ENCODE measurements at regions not wholly inside any gene's neighbourhood (a gene's known extent, or its start where the extent isn't known, plus 50 kb on each side); places are given as distances from the start of the nearest gene placed in this dataset.
A peak's percentile ranks its signal among the peaks of the same experiment; 100 is the strongest.

DNA sequence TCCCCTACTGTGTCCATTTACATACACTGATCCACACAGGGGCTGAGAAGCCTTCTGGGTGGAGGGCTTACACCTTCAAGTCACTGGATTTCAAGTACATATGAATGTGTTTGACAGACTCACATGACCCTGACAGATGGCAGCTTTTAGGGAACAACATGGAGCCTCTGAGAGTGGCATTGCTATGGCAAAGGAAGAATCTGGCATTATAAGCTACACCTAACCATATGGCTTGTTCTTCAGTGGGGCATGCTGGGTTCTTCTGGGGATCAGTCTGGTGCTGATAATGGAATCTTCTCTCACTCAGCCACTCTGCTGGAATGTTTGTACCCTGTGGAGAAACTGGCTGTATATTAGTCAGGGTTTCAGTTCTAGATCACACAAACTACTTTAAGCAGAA, 68.5 kb upstream of the PDE4B start:
- no peaks in the 10 kb centered on the region for H3K27me3 ChIP-seq (ENCODE audit: insufficient read depth, poor library complexity, severe bottlenecking)
- TF ChIP-seq, protein P1, sequence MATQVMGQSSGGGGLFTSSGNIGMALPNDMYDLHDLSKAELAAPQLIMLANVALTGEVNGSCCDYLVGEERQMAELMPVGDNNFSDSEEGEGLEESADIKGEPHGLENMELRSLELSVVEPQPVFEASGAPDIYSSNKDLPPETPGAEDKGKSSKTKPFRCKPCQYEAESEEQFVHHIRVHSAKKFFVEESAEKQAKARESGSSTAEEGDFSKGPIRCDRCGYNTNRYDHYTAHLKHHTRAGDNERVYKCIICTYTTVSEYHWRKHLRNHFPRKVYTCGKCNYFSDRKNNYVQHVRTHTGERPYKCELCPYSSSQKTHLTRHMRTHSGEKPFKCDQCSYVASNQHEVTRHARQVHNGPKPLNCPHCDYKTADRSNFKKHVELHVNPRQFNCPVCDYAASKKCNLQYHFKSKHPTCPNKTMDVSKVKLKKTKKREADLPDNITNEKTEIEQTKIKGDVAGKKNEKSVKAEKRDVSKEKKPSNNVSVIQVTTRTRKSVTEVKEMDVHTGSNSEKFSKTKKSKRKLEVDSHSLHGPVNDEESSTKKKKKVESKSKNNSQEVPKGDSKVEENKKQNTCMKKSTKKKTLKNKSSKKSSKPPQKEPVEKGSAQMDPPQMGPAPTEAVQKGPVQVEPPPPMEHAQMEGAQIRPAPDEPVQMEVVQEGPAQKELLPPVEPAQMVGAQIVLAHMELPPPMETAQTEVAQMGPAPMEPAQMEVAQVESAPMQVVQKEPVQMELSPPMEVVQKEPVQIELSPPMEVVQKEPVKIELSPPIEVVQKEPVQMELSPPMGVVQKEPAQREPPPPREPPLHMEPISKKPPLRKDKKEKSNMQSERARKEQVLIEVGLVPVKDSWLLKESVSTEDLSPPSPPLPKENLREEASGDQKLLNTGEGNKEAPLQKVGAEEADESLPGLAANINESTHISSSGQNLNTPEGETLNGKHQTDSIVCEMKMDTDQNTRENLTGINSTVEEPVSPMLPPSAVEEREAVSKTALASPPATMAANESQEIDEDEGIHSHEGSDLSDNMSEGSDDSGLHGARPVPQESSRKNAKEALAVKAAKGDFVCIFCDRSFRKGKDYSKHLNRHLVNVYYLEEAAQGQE (IDR thresholded peaks at IDR 0.05; ENCODE audit: insufficient replicate concordance, low read depth): no peak
- TF ChIP-seq, protein P2, sequence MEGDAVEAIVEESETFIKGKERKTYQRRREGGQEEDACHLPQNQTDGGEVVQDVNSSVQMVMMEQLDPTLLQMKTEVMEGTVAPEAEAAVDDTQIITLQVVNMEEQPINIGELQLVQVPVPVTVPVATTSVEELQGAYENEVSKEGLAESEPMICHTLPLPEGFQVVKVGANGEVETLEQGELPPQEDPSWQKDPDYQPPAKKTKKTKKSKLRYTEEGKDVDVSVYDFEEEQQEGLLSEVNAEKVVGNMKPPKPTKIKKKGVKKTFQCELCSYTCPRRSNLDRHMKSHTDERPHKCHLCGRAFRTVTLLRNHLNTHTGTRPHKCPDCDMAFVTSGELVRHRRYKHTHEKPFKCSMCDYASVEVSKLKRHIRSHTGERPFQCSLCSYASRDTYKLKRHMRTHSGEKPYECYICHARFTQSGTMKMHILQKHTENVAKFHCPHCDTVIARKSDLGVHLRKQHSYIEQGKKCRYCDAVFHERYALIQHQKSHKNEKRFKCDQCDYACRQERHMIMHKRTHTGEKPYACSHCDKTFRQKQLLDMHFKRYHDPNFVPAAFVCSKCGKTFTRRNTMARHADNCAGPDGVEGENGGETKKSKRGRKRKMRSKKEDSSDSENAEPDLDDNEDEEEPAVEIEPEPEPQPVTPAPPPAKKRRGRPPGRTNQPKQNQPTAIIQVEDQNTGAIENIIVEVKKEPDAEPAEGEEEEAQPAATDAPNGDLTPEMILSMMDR (IDR thresholded peaks at IDR 0.05; ENCODE audit: insufficient read depth, low read length): no peak
- TF ChIP-seq POLR2AphosphoS5 (IDR thresholded peaks at IDR 0.05; ENCODE audit: low read depth): no peak
- TF ChIP-seq SPI1 (IDR thresholded peaks at IDR 0.05; ENCODE audit: borderline replicate concordance, low read depth): no peak
- TF ChIP-seq GABPA (IDR thresholded peaks at IDR 0.05; ENCODE audit: low read depth): no peak
- no peak overlapping the region for H3K27ac ChIP-seq (replicated peaks)
- H3K4me3 ChIP-seq (replicated peaks; ENCODE audit: insufficient read depth, low read length): no peak overlapping the region
- DNase-seq (ENCODE audit: low read depth in 1 of 2, low spot score in 1 of 2): no peak

DNA sequence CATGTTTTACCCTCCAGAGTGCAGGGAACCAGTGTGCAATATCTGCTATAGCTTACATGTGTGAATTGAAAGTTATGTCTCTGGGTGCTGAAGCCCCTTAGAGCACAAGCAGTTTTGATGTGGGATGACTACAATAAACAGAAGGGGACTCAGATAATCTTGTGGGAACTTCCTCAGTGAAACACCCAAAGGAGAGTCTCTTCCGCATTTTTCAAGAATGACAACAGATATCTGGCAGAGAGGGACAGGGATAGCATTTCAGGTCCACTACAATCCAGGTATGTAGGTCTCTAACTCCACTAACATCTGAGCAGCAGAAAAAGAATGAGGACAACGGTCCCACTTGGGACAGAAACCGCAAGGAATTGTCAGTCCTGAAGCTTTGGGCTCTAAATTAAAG, 67.6 kb upstream of the PDE4B start:
- no peak for DNase-seq (ENCODE audit: low read depth in 1 of 2, low spot score in 1 of 2)
- Histone ChIP-seq H3K27me3 (ENCODE audit: insufficient read depth, poor library complexity, severe bottlenecking) (peaks cover 2% of the 10 kb centered on the region), H3K4me3 (replicated peaks; ENCODE audit: insufficient read depth, low read length) (no peak overlapping the region), H3K27ac (replicated peaks) (no peak overlapping the region)
- TF ChIP-seq GABPA (IDR thresholded peaks at IDR 0.05; ENCODE audit: low read depth) (no peak), SPI1 (IDR thresholded peaks at IDR 0.05; ENCODE audit: borderline replicate concordance, low read depth) (peak; percentile 79)

DNA sequence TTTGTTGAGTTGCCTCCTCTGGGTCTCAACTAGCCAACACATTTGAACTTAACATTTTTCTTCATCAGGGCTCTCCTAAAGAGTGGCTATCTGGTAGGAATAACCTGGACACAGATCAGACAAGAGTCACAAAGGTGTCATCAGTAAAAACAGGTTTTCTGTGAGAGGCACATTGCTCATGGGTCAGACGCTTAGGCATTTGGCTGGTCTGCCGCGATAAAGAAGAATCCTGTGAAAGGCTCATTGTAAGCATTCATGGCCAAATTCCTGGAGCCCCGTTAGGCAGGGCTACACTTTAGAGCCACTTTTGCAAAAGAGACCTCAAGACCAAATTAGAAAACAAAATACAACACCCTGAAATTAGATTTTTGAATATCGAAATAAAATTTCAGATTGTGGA, 64.2 kb upstream of the PDE4B start:
- Histone ChIP-seq H3K27ac (replicated peaks) (no peak overlapping the region), H3K27me3 (ENCODE audit: insufficient read depth, poor library complexity, severe bottlenecking) (peaks cover 2% of the 10 kb centered on the region), H3K4me3 (replicated peaks; ENCODE audit: insufficient read depth, low read length) (no peak overlapping the region)
- no peak for TF ChIP-seq POLR2AphosphoS5 (IDR thresholded peaks at IDR 0.05; ENCODE audit: low read depth)
- DNase-seq (ENCODE audit: low read depth in 1 of 2, low spot score in 1 of 2): no peak

DNA sequence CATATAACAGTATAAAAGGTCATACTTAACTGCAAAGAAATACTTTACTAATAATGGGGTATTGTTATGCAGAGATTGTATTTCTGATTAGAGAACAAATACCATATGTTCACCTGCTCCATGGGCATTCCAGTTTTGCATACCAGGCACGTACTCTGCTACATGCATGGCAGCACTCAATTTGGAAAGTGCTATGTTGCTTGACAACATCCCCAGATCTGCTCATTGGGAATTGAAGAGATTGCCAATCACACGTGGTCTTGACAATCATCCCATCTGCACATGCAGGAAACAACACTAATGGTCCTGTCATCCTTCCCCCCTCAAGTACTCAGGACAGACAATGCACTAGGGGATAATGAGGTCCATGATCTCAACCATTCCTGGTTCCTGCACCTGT, 63.4 kb upstream of the PDE4B start:
- no peak for DNase-seq (ENCODE audit: low read depth in 1 of 2, low spot score in 1 of 2)
- no peak overlapping the region for H3K4me3 ChIP-seq (replicated peaks; ENCODE audit: insufficient read depth, low read length)
- TF ChIP-seq SPI1 (IDR thresholded peaks at IDR 0.05; ENCODE audit: borderline replicate concordance, low read depth) (no peak), GABPA (IDR thresholded peaks at IDR 0.05; ENCODE audit: low read depth) (no peak), POLR2AphosphoS5 (IDR thresholded peaks at IDR 0.05; ENCODE audit: low read depth) (no peak)
- TF ChIP-seq, protein P1 (IDR thresholded peaks at IDR 0.05; ENCODE audit: insufficient replicate concordance, low read depth): no peak
- TF ChIP-seq, protein P2 (IDR thresholded peaks at IDR 0.05; ENCODE audit: insufficient read depth, low read length): no peak
- peaks cover 2% of the 10 kb centered on the region for H3K27me3 ChIP-seq (ENCODE audit: insufficient read depth, poor library complexity, severe bottlenecking)
- H3K27ac ChIP-seq (replicated peaks): no peak overlapping the region

DNA sequence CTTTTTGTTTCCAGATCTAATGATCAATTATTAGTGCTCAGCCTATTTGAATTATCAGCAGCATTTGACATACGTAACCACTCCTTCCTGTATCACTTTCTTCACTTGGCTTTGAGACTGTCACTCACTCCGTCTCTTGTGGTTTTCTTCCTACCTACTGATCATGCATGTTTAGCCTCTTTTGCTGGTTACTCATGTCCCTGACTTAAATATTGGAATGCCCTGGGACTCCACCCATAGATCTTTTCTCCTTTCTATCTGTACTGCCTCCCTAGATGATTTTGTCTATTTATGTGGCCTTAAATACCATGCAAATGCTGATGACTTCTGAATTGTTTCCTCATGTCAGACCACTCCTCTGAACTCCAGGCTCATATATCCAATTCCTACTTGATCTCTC, 57.7 kb upstream of the PDE4B start:
- Histone ChIP-seq H3K27me3 (ENCODE audit: insufficient read depth, poor library complexity, severe bottlenecking) (peaks cover 3% of the 10 kb centered on the region), H3K4me3 (replicated peaks; ENCODE audit: insufficient read depth, low read length) (no peak overlapping the region), H3K27ac (replicated peaks) (no peak overlapping the region)
- no peak for DNase-seq (ENCODE audit: low read depth in 1 of 2, low spot score in 1 of 2)
- TF ChIP-seq, protein P2 (IDR thresholded peaks at IDR 0.05; ENCODE audit: insufficient read depth, low read length): no peak
- TF ChIP-seq GABPA (IDR thresholded peaks at IDR 0.05; ENCODE audit: low read depth) (no peak), SPI1 (IDR thresholded peaks at IDR 0.05; ENCODE audit: borderline replicate concordance, low read depth) (no peak), POLR2AphosphoS5 (IDR thresholded peaks at IDR 0.05; ENCODE audit: low read depth) (no peak)
- TF ChIP-seq, protein P1 (IDR thresholded peaks at IDR 0.05; ENCODE audit: insufficient replicate concordance, low read depth): no peak

All from HL-60 (cell line).